ENCODE measurements at regions not wholly inside any gene's neighbourhood (a gene's known extent, or its start where the extent isn't known, plus 50 kb on each side); places are given as distances from the start of the nearest gene placed in this dataset.

DNA sequence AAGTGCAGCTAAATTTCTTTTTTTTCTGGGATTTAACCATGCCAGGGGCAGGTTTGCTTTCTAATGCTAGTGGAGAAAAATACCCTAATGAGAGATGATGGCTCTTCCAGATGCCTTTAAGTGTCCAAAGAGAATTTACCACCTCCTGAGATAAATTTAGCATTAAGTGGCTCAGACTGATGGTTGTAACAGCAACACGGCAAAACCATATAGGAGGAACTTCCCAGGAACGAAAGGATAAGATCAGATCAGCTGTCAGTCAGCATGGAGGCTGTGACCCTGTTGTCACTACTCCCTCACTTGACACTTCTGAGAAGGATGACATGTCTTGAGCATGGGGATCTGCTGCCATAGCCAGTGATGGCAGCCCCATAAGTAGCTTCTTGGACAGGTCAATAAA, 860.0 kb downstream of the QKI start:
- TF ChIP-seq CTCF (IDR thresholded peaks at IDR 0.05; ENCODE audit: low read depth, low read length), result no peak
- H3K9me3 ChIP-seq, result no peaks in the 10 kb centered on the region
- H3K4me3 ChIP-seq (ENCODE audit: low read depth, low read length), result no peak overlapping the region
- H3K4me1 ChIP-seq, result no peaks in the 10 kb centered on the region
- H3K36me3 ChIP-seq, result no peaks in the 10 kb centered on the region
- DNase-seq, result no peak
- no peaks in the 10 kb centered on the region for H3K27me3 ChIP-seq

DNA sequence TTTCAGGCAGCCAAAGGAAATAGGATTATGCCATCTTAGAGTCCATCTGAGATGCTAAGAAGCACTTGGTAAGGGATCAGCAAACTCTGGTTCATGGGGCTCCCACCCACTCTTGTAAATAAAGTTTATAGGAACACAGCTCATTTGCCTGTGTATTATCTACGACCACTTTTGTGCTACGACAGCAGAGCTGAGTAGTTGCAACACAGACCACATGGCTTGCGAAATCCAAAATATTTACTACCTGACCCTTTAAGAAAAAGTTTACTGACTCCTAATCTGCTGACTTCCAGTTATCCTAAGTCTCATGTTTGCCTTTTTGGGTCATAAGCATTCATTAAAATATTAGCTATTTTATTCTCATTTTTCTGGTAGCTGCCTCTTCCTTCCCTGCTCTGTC, 859.0 kb downstream of the QKI start:
- TF ChIP-seq CTCF (IDR thresholded peaks at IDR 0.05; ENCODE audit: low read depth, low read length), result no peak
- H3K4me3 ChIP-seq (ENCODE audit: low read depth, low read length), result no peak overlapping the region

DNA sequence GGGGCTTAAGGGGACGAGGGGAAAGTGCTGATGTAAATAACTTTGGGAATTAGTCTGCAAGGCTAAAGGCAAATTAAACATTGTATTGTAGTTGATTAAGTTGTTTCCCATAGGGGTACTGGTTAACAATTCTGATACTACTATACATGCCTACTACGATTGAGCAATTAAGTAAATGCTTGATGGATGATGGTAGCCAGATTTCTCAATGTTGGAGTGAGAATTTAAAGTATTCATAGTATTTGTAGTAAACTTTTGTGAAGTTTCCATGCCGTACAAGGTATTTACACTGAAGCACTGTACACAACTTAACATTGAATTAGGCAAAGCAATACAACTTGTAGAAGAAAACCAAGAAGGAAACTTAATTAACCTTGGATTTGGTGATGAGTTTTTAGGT, 852.3 kb downstream of the QKI start:
- H3K9me3 ChIP-seq, result no peaks in the 10 kb centered on the region
- no peak overlapping the region for H3K4me3 ChIP-seq (ENCODE audit: low read depth, low read length)
- H3K36me3 ChIP-seq, result no peaks in the 10 kb centered on the region
- DNase-seq, result no peak
- H3K4me1 ChIP-seq, result no peaks in the 10 kb centered on the region
- no peaks in the 10 kb centered on the region for H3K27me3 ChIP-seq
- TF ChIP-seq CTCF (IDR thresholded peaks at IDR 0.05; ENCODE audit: low read depth, low read length), result no peak

More for the DNA sequence above, 859.0 kb downstream of the QKI start:
- no peaks in the 10 kb centered on the region for H3K36me3 ChIP-seq
- H3K27me3 ChIP-seq, result no peaks in the 10 kb centered on the region
- H3K9me3 ChIP-seq, result no peaks in the 10 kb centered on the region
- no peak for DNase-seq
- H3K4me1 ChIP-seq, result no peaks in the 10 kb centered on the region

DNA sequence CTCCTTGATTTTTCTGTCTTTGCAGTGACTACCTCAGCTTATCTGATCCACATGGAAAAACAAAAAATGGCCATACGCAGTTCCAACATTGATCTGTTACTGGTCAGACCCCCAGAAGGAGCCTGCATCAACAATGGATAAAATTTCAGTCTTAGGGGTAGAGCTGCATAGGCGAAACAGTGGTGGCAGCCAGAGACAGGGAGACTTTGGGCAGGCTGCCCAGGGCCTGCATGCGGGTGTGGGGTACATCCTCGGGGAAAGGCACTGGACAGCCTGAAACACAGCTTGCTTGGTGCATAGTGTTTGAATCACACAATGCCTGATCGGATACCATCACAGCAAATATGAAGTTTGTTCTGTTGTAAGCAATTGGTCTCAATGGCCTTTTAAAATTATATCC, 847.8 kb downstream of the QKI start:
- H3K9me3 ChIP-seq, result no peaks in the 10 kb centered on the region

DNA sequence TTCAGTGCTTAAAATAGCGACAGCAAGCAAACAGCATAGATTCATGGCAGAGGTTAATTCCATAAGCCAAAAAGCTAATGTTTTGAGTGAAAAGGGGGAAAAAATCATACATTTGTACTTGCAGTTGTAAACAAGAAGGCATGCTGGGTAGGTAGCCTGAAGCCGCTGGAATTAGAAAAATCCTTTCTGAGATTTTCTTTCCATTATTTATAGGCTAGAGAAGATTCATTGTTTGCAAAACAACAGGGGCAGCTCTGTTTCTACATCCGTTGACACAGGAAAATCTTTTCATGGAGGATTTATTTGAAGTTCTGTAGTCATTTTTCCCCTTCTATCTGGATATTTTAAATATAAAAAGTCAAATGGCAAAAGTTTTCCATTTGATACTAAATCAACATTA, 843.9 kb downstream of the QKI start:
- no peak for DNase-seq
- no peak overlapping the region for H3K4me3 ChIP-seq (ENCODE audit: low read depth, low read length)
- H3K4me1 ChIP-seq, result no peaks in the 10 kb centered on the region
- no peaks in the 10 kb centered on the region for H3K27me3 ChIP-seq
- no peak for TF ChIP-seq CTCF (IDR thresholded peaks at IDR 0.05; ENCODE audit: low read depth, low read length)
- no peaks in the 10 kb centered on the region for H3K9me3 ChIP-seq
- no peaks in the 10 kb centered on the region for H3K36me3 ChIP-seq

More for the DNA sequence above, 847.8 kb downstream of the QKI start:
- H3K36me3 ChIP-seq, result no peaks in the 10 kb centered on the region
- no peaks in the 10 kb centered on the region for H3K27me3 ChIP-seq
- no peaks in the 10 kb centered on the region for H3K4me1 ChIP-seq
- H3K4me3 ChIP-seq (ENCODE audit: low read depth, low read length), result no peak overlapping the region
- DNase-seq, result no peak
- no peak for TF ChIP-seq CTCF (IDR thresholded peaks at IDR 0.05; ENCODE audit: low read depth, low read length)

DNA sequence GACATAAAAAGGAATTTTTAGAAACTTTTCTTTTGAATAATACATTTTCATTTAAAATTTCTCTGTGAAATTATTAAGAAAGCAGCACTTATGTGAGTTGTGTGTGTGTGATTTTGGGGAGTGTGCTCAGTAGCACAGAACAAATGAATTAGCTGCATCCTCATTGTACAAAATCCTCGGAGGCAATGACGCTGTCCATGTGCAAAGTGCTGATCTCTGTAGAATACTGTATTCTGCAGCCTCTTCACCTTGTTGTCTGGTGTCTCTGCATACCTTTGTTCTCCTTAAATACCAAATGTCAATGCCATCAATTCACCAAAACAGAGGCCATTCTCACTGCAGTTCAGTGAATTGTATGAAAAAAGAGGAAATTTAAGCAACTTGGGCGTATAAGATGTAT, 838.4 kb downstream of the QKI start:
- Histone ChIP-seq H3K9me3 (no peaks in the 10 kb centered on the region), H3K4me3 (ENCODE audit: low read depth, low read length) (no peak overlapping the region), H3K36me3 (no peaks in the 10 kb centered on the region), H3K27me3 (no peaks in the 10 kb centered on the region), H3K4me1 (no peaks in the 10 kb centered on the region)
- no peak for DNase-seq
- TF ChIP-seq CTCF (IDR thresholded peaks at IDR 0.05; ENCODE audit: low read depth, low read length), result no peak
